HG03565 (cell line): ENCODE measurements at regions not wholly inside any gene's neighbourhood (a gene's known extent, or its start where the extent isn't known, plus 50 kb on each side); places are given as distances from the start of the nearest gene placed in this dataset.
"Not testable (repeated sequence)": the region's sequence is repeated elsewhere in the genome, so short reads cannot be mapped to it uniquely, and the experiment has no call there.

Experiments used
- ATAC-seq: cut with Tn5 transposase; IDR thresholded peaks from one replicate; pipeline ENCODE4 v1.9.1; 2021; ENCODE audit warnings: mild to moderate bottlenecking, moderate library complexity; ENCODE audit not compliant: unreplicated experiment

- ATAC-seq: no peak
Measured at GRCh38 chr6:80594461-80594860, 488.0 kb downstream of the BCKDHB start.

- ATAC-seq: no peak
Measured at GRCh38 chr6:80592436-80592835, 486.0 kb downstream of the BCKDHB start.

- no peak for ATAC-seq
Measured at GRCh38 chr6:80586242-80586641, 479.8 kb downstream of the BCKDHB start.

GRCh38 chr6:80579391-80580023 lies 473.0 kb downstream of the BCKDHB start:
- ATAC-seq: no peak

GRCh38 chr6:80573320-80573719 lies 466.8 kb downstream of the BCKDHB start:
- not testable (repeated sequence) for ATAC-seq

GRCh38 chr6:80566361-80566760 lies 459.9 kb downstream of the BCKDHB start:
- peak; percentile 57 for ATAC-seq

GRCh38 chr6:80553071-80553740 lies 446.7 kb downstream of the BCKDHB start:
- ATAC-seq: no peak

GRCh38 chr6:80550748-80551147 lies 444.3 kb downstream of the BCKDHB start:
- ATAC-seq: no peak

- ATAC-seq: no peak
Measured at GRCh38 chr6:80550281-80550680, 443.8 kb downstream of the BCKDHB start.

- no peak for ATAC-seq
Measured at GRCh38 chr6:80548532-80548931, 442.1 kb downstream of the BCKDHB start.

GRCh38 chr6:80547827-80548226 lies 441.4 kb downstream of the BCKDHB start:
- peak; percentile 44 for ATAC-seq

GRCh38 chr6:80544976-80545722 lies 438.7 kb downstream of the BCKDHB start:
- no peak for ATAC-seq

GRCh38 chr6:80544555-80544954 lies 438.1 kb downstream of the BCKDHB start:
- ATAC-seq: no peak

- no peak for ATAC-seq
Measured at GRCh38 chr6:80543598-80544222, 437.2 kb downstream of the BCKDHB start.

GRCh38 chr6:80543151-80543550 lies 436.7 kb downstream of the BCKDHB start:
- no peak for ATAC-seq

- ATAC-seq: no peak
Measured at GRCh38 chr6:80541886-80542285, 435.4 kb downstream of the BCKDHB start.

- ATAC-seq: no peak
Measured at GRCh38 chr6:80541181-80541580, 434.7 kb downstream of the BCKDHB start.

- no peak for ATAC-seq
Measured at GRCh38 chr6:80540700-80541099, 434.2 kb downstream of the BCKDHB start.

- no peak for ATAC-seq
Measured at GRCh38 chr6:80537118-80537972, 430.9 kb downstream of the BCKDHB start.

GRCh38 chr6:80535914-80536565 lies 429.6 kb downstream of the BCKDHB start:
- no peak for ATAC-seq
